Neural cell (in vitro differentiated cells): ENCODE measurements at regions not wholly inside any gene's neighbourhood (a gene's known extent, or its start where the extent isn't known, plus 50 kb on each side); places are given as distances from the start of the nearest gene placed in this dataset.

Experiments used
- H2AFZ ChIP-seq: fragments of 200-600, 300-800 bp; sonication (generic), shearing (Covaris generic); 2 replicates; pipeline ENCODE4 v1.6.0; 2014; ENCODE audit warnings: low read depth, mild to moderate bottlenecking, antibody characterized with exemption, low read length, moderate library complexity
- H3F3A ChIP-seq: fragments of 200-600 bp; shearing (Covaris generic); 2 replicates; pipeline ENCODE4 v1.6.1; 2016; ENCODE audit warnings: mild to moderate bottlenecking, moderate library complexity, mixed read lengths, antibody characterized with exemption, low read length; ENCODE audit not compliant: insufficient read depth, poor library complexity, severe bottlenecking
- H3K27ac ChIP-seq: fragments of 200-600, 300-800 bp; sonication (generic), shearing (Covaris generic); 2 replicates; pipeline ENCODE4 v1.5.1; 2014; ENCODE audit warnings: mild to moderate bottlenecking, low read length, moderate library complexity
- H3K27me3 ChIP-seq: fragments of 300-800, 200-600 bp; sonication (generic), shearing (Covaris generic); 2 replicates; pipeline ENCODE4 v1.6.0; 2014; ENCODE audit warnings: mild to moderate bottlenecking, low read depth, low read length, moderate library complexity; ENCODE audit not compliant: insufficient read depth
- H3K36me3 ChIP-seq: fragments of 300-800, 200-600 bp; sonication (generic), shearing (Covaris generic); 2 replicates; pipeline ENCODE4 v1.5.1; 2014; ENCODE audit warnings: mild to moderate bottlenecking, antibody characterized with exemption, low read length, moderate library complexity; ENCODE audit not compliant: insufficient read depth
- H3K4me2 ChIP-seq: fragments of 300-800, 200-600 bp; sonication (generic), shearing (Covaris generic); 2 replicates; pipeline ENCODE4 v1.6.0; 2014; ENCODE audit warnings: mild to moderate bottlenecking, low read length
- H3K4me3 ChIP-seq: fragments of 300-800, 200-600 bp; sonication (generic), shearing (Covaris generic); 2 replicates; pipeline ENCODE4 v1.5.1; 2014; ENCODE audit warnings: mild to moderate bottlenecking, low read length, moderate library complexity
- H3K79me2 ChIP-seq: fragments of 200-600 bp; shearing (Covaris generic); replicated peaks from 2 replicates; pipeline ENCODE4 v1.6.0; 2014; ENCODE audit warnings: mild to moderate bottlenecking, low read length, moderate library complexity; ENCODE audit not compliant: insufficient read depth
- H3K9ac ChIP-seq: fragments of 300-800, 200-600 bp; sonication (generic), shearing (Covaris generic); 2 replicates; pipeline ENCODE4 v1.6.1; 2016; ENCODE audit warnings: mild to moderate bottlenecking, low read length, mixed read lengths
- H3K9me2 ChIP-seq: fragments of 200-600 bp; shearing (Covaris generic); 2 replicates; pipeline ENCODE4 v1.6.1; 2016; ENCODE audit warnings: mild to moderate bottlenecking, low read length, mixed read lengths; ENCODE audit not compliant: insufficient read depth
- H3K9me3 ChIP-seq: fragments of 200-600, 300-800 bp; sonication (generic), shearing (Covaris generic); 2 replicates; pipeline ENCODE4 v1.6.1; 2016; ENCODE audit warnings: mild to moderate bottlenecking, mixed run types, low read length, moderate library complexity, mixed read lengths
- H4K20me1 ChIP-seq: fragments of 200-600 bp; shearing (Covaris generic); 2 replicates; pipeline ENCODE4 v1.6.1; 2016; ENCODE audit warnings: mild to moderate bottlenecking, mixed run types; ENCODE audit not compliant: insufficient read depth
- CTCF ChIP-seq: fragments of 450-650 bp; IDR thresholded peaks from 2 replicates; pipeline ENCODE4 v1.5.1; 2014; ENCODE audit warnings: antibody characterized with exemption, mild to moderate bottlenecking, moderate library complexity; ENCODE audit not compliant: poor library complexity, severe bottlenecking
- EP300 ChIP-seq: fragments of 450-650 bp; conservative IDR thresholded peaks from 2 replicates; pipeline ENCODE4 v1.6.1; 2014; ENCODE audit warnings: antibody characterized with exemption, mild to moderate bottlenecking, moderate library complexity; ENCODE audit not compliant: poor library complexity, severe bottlenecking
- EZH2 ChIP-seq: fragments of 200-600, 300-800 bp; shearing (Covaris generic), sonication (generic); IDR thresholded peaks from 2 replicates; pipeline ENCODE4 v1.6.1; 2014; ENCODE audit warnings: antibody characterized with exemption, low read length, borderline replicate concordance, mild to moderate bottlenecking; ENCODE audit not compliant: insufficient read depth, poor library complexity, severe bottlenecking
- MXI1 ChIP-seq: fragments of 450-650 bp; conservative IDR thresholded peaks from 2 replicates; pipeline ENCODE4 v1.6.1; 2014; ENCODE audit warnings: antibody characterized with exemption, mild to moderate bottlenecking; ENCODE audit not compliant: poor library complexity, severe bottlenecking
- POLR2AphosphoS5 ChIP-seq: IDR thresholded peaks from 2 replicates; pipeline ENCODE4 v1.6.1; 2012
- RAD21 ChIP-seq: fragments of 450-650 bp; conservative IDR thresholded peaks from 2 replicates; pipeline ENCODE4 v1.6.1; 2014; ENCODE audit warnings: antibody characterized with exemption, mild to moderate bottlenecking, moderate library complexity
- REST ChIP-seq: IDR thresholded peaks from 2 replicates; pipeline ENCODE4 v1.6.1; 2012; ENCODE audit warnings: borderline replicate concordance
- SMC3 ChIP-seq: fragments of 450-650 bp; conservative IDR thresholded peaks from 2 replicates; pipeline ENCODE4 v1.6.1; 2014; ENCODE audit warnings: antibody characterized with exemption, mild to moderate bottlenecking, moderate library complexity; ENCODE audit not compliant: poor library complexity
- TAF1 ChIP-seq: IDR thresholded peaks from 2 replicates; pipeline ENCODE4 v1.6.1; 2012; ENCODE audit warnings: low read depth

- Histone ChIP-seq H3F3A (no peaks in the 10 kb centered on the region), H3K36me3 (no peaks in the 10 kb centered on the region), H2AFZ (no peak overlapping the region), H3K79me2 (no peaks in the 10 kb centered on the region), H3K4me3 (no peak overlapping the region), H4K20me1 (no peaks in the 10 kb centered on the region), H3K9me2 (no peaks in the 10 kb centered on the region), H3K27ac (no peak overlapping the region), H3K27me3 (no peaks in the 10 kb centered on the region), H3K9me3 (no peaks in the 10 kb centered on the region), H3K9ac (no peak overlapping the region), H3K4me2 (no peak overlapping the region)
- TF ChIP-seq POLR2AphosphoS5 (no peak), EP300 (no peak), SMC3 (no peak), MXI1 (no peak), RAD21 (no peak), TAF1 (no peak), CTCF (no peak), REST (no peak), EZH2 (no peak)
These were observed 191.8 kb upstream of the CXorf66 start for GRCh38 chrX:140157143-140157542.

- H2AFZ ChIP-seq = no peak overlapping the region
- no peak overlapping the region for H3K27ac ChIP-seq
These were observed 186.0 kb upstream of the CXorf66 start for GRCh38 chrX:140151316-140151715.

More at GRCh38 chrX:140151316-140151715, 186.0 kb upstream of the CXorf66 start:
- Histone ChIP-seq H4K20me1 (no peaks in the 10 kb centered on the region), H3K4me3 (no peak overlapping the region), H3K4me2 (no peak overlapping the region), H3K9ac (no peak overlapping the region), H3K9me3 (no peaks in the 10 kb centered on the region), H3F3A (no peaks in the 10 kb centered on the region), H3K9me2 (no peaks in the 10 kb centered on the region), H3K27me3 (no peaks in the 10 kb centered on the region), H3K79me2 (no peaks in the 10 kb centered on the region), H3K36me3 (no peaks in the 10 kb centered on the region)
- TF ChIP-seq RAD21 (no peak), CTCF (no peak), EZH2 (no peak), POLR2AphosphoS5 (no peak), SMC3 (no peak), REST (no peak), MXI1 (no peak), EP300 (no peak), TAF1 (no peak)
